ENCODE measurements at regions not wholly inside any gene's neighbourhood (a gene's known extent, or its start where the extent isn't known, plus 50 kb on each side); places are given as distances from the start of the nearest gene placed in this dataset.

- no peak for DNase-seq (ENCODE audit: low spot score)
These were observed 420.6 kb downstream of the ZNF536 start for GRCh38 chr19:30792561-30793505.

GRCh38 chr19:30791088-30791487 is 418.9 kb downstream of the ZNF536 start:
- no peak for DNase-seq (ENCODE audit: low spot score)

GRCh38 chr19:30790056-30790680 is 418.0 kb downstream of the ZNF536 start:
- no peak for DNase-seq (ENCODE audit: low spot score)

- no peak for DNase-seq (ENCODE audit: low spot score)
These were observed 416.1 kb downstream of the ZNF536 start for GRCh38 chr19:30788105-30788765.

- no peak for DNase-seq (ENCODE audit: low spot score)
These were observed 413.4 kb downstream of the ZNF536 start for GRCh38 chr19:30785458-30786137.

- DNase-seq (ENCODE audit: low spot score), result no peak
These were observed 412.8 kb downstream of the ZNF536 start for GRCh38 chr19:30784850-30785457.

- no peak for DNase-seq (ENCODE audit: low spot score)
These were observed 411.8 kb downstream of the ZNF536 start for GRCh38 chr19:30783936-30784335.

- no peak for DNase-seq (ENCODE audit: low spot score)
These were observed 411.0 kb downstream of the ZNF536 start for GRCh38 chr19:30783212-30783611.

GRCh38 chr19:30781519-30781918 is 409.3 kb downstream of the ZNF536 start:
- DNase-seq (ENCODE audit: low spot score), result no peak

- no peak for DNase-seq (ENCODE audit: low spot score)
These were observed 408.9 kb downstream of the ZNF536 start for GRCh38 chr19:30781047-30781446.

- DNase-seq (ENCODE audit: low spot score), result no peak
These were observed 408.3 kb downstream of the ZNF536 start for GRCh38 chr19:30780456-30780855.

- no peak for DNase-seq (ENCODE audit: low spot score)
These were observed 407.8 kb downstream of the ZNF536 start for GRCh38 chr19:30780032-30780431.

GRCh38 chr19:30778961-30779715 is 407.0 kb downstream of the ZNF536 start:
- no peak for DNase-seq (ENCODE audit: low spot score)

GRCh38 chr19:30778061-30778460 is 405.9 kb downstream of the ZNF536 start:
- no peak for DNase-seq (ENCODE audit: low spot score)

- no peak for DNase-seq (ENCODE audit: low spot score)
These were observed 403.8 kb downstream of the ZNF536 start for GRCh38 chr19:30775956-30776355.

- DNase-seq (ENCODE audit: low spot score), result no peak
These were observed 402.1 kb downstream of the ZNF536 start for GRCh38 chr19:30774252-30774766.

- DNase-seq (ENCODE audit: low spot score), result no peak
These were observed 390.5 kb downstream of the ZNF536 start for GRCh38 chr19:30762651-30763050.

- no peak for DNase-seq (ENCODE audit: low spot score)
These were observed 387.8 kb downstream of the ZNF536 start for GRCh38 chr19:30760014-30760413.

GRCh38 chr19:30757837-30758617 is 385.8 kb downstream of the ZNF536 start:
- DNase-seq (ENCODE audit: low spot score), result no peak

All from mesenteric fat pad (tissue), 1 donor.